ENCODE measurements at regions not wholly inside any gene's neighbourhood (a gene's known extent, or its start where the extent isn't known, plus 50 kb on each side); places are given as distances from the start of the nearest gene placed in this dataset.
"Not testable (repeated sequence)": the region's sequence is repeated elsewhere in the genome, so short reads cannot be mapped to it uniquely, and the experiment has no call there.

- no peak for DNase-seq
These were observed 427.4 kb upstream of the DIPK2B start for GRCh38 chrX:45628041-45628440.

- peak; percentile 6 for DNase-seq
These were observed 422.6 kb upstream of the DIPK2B start for GRCh38 chrX:45623266-45623665.

GRCh38 chrX:45622538-45622937, 421.9 kb upstream of the DIPK2B start:
- DNase-seq = no peak

- no peak for DNase-seq
These were observed 421.4 kb upstream of the DIPK2B start for GRCh38 chrX:45622042-45622423.

- DNase-seq = no peak
These were observed 420.8 kb upstream of the DIPK2B start for GRCh38 chrX:45621376-45622041.

- DNase-seq = no peak
These were observed 418.6 kb upstream of the DIPK2B start for GRCh38 chrX:45619290-45619689.

- DNase-seq = not testable (repeated sequence)
These were observed 414.9 kb upstream of the DIPK2B start for GRCh38 chrX:45615591-45615990.

- no peak for DNase-seq
These were observed 414.2 kb upstream of the DIPK2B start for GRCh38 chrX:45614853-45615252.

- no peak for DNase-seq
These were observed 401.5 kb upstream of the DIPK2B start for GRCh38 chrX:45602151-45602550.

GRCh38 chrX:45601052-45601451, 400.4 kb upstream of the DIPK2B start:
- DNase-seq = no peak

GRCh38 chrX:45598861-45599260, 398.2 kb upstream of the DIPK2B start:
- DNase-seq = no peak

GRCh38 chrX:45596188-45596808, 395.6 kb upstream of the DIPK2B start:
- no peak for DNase-seq

GRCh38 chrX:45592101-45592500, 391.4 kb upstream of the DIPK2B start:
- DNase-seq = peak; percentile 51

GRCh38 chrX:45591650-45592049, 391.0 kb upstream of the DIPK2B start:
- peak; percentile 76 for DNase-seq

- no peak for DNase-seq
These were observed 384.0 kb upstream of the DIPK2B start for GRCh38 chrX:45584717-45585116.

GRCh38 chrX:45577361-45577760, 376.7 kb upstream of the DIPK2B start:
- no peak for DNase-seq

GRCh38 chrX:45571453-45571852, 370.8 kb upstream of the DIPK2B start:
- no peak for DNase-seq

- DNase-seq = no peak
These were observed 365.8 kb upstream of the DIPK2B start for GRCh38 chrX:45566456-45566855.

GRCh38 chrX:45557387-45557786, 356.7 kb upstream of the DIPK2B start:
- peak; percentile 35 for DNase-seq

- DNase-seq = no peak
These were observed 354.1 kb upstream of the DIPK2B start for GRCh38 chrX:45554736-45555135.

- no peak for DNase-seq
These were observed 352.7 kb upstream of the DIPK2B start for GRCh38 chrX:45553417-45553816.

GRCh38 chrX:45546697-45547096, 346.0 kb upstream of the DIPK2B start:
- DNase-seq = not testable (repeated sequence)

- no peak for DNase-seq
These were observed 339.5 kb upstream of the DIPK2B start for GRCh38 chrX:45540181-45540580.

- DNase-seq = no peak
These were observed 337.3 kb upstream of the DIPK2B start for GRCh38 chrX:45537936-45538335.

- no peak for DNase-seq
These were observed 327.2 kb upstream of the DIPK2B start for GRCh38 chrX:45527834-45528233.

Data from DMS53 (cell line).